Right hindlimb (tissue), 1 donor: ENCODE measurements at regions not wholly inside any gene's neighbourhood (a gene's known extent, or its start where the extent isn't known, plus 50 kb on each side); places are given as distances from the start of the nearest gene placed in this dataset.

Experiments used
- DNase-seq: peaks from one replicate; pipeline ENCODE4 v3.0.0-alpha.2; 2018

- DNase-seq: no peak
Observed at GRCh38 chr2:128622371-128622770, 303.7 kb upstream of the HS6ST1 start.

DNA sequence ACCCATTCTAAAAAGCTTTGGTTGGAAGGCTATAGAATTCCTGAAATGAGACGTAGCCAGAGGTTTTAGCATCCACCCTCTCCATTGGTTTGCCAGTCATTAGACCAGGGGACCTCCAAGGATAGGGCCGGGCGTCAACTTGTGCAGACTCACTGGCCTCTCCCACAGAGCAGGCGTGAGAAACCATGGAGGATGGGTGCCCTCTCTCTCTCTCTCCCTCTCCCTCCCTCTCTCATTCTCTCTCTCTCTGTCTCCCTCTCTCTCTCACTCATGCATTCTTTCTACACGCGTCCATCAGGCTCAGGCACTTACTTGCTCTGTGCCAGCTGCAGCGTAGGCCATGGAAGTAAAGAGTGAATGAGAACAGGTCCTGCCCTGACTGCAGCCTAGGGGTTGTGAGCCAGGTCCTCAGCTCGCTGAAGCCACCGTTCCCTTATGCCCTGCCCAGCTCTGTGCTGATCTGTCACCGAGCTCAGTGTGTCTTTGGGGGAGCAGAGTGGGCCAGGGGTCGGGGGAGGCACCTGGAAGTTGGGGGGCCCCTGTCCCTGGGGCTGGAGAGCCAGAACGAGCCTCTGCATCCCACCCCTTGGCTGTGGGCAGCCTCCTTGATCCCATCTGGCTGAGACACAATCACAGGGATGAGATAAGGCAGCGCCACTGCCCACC is 304.4 kb upstream of the HS6ST1 start:
- DNase-seq: no peak

DNA sequence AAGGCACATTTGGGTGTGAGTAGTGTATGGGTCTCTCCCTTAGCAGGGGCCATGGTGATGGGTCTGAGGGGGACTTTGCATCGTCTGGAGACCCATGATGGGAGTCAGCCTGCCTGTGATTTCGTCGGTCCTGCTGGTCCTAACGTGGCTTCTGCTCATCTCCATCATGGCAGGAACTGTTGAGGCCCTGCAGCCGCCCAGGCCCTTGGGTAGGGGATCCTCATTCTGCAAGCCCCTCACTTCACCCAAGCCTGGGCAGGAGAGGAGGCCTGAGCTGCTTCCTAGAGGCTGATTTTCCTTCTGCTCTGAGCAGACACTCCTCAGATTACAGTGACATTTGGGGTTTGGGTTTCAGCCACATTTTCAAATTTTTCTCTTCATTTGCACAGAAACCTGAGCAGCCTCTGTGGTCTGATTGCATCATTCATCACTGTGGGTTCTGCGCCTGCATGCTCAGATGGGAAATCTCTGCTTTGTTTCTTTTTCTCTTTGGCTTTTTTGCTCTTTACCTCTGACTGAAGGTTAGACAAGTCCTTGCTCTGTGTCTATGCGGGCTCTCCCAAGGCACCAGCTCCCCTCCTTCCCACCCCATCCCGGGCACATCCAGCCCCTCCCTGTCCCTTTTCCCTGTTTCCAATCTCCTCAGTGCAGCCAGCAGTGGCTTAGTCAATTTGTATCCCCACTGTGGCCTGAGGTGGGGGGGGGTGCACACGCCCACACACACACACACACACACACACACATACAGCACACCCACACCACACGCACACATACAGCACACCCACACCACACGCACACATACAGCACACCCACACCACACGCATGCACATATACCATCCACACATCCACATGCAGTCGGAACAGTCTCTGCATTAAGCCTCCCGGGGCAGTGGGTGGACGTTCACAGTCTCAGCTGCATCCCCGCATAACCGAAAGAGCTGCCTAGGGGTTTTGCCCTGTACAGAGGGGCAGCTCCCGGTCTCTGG is 305.4 kb upstream of the HS6ST1 start:
- DNase-seq: peak; percentile 67

GRCh38 chr2:128624956-128625355 is 306.3 kb upstream of the HS6ST1 start:
- DNase-seq: peak; percentile 10

DNA sequence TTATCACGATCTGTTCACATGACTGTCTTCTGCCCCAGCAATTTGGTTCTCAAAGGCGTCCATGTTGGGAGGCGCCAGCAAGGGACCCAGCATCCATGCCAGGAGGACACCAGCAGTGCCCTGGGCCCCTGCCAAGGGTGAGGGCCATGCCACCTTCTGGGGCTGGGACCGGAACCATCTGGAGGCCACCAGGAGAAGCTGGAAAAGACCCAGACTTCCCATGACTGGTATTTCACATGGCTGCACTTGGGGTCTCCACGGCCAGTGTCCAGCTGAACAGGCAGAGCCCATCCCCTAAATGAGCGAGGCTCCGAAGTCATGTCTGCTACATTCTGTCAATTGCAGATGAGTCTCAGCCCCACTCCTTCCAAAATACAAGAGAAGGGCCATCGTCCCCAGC is 306.8 kb upstream of the HS6ST1 start:
- peak; percentile 19 for DNase-seq

- peak; percentile 20 for DNase-seq
Observed at GRCh38 chr2:128625963-128626759, 307.5 kb upstream of the HS6ST1 start.

DNA sequence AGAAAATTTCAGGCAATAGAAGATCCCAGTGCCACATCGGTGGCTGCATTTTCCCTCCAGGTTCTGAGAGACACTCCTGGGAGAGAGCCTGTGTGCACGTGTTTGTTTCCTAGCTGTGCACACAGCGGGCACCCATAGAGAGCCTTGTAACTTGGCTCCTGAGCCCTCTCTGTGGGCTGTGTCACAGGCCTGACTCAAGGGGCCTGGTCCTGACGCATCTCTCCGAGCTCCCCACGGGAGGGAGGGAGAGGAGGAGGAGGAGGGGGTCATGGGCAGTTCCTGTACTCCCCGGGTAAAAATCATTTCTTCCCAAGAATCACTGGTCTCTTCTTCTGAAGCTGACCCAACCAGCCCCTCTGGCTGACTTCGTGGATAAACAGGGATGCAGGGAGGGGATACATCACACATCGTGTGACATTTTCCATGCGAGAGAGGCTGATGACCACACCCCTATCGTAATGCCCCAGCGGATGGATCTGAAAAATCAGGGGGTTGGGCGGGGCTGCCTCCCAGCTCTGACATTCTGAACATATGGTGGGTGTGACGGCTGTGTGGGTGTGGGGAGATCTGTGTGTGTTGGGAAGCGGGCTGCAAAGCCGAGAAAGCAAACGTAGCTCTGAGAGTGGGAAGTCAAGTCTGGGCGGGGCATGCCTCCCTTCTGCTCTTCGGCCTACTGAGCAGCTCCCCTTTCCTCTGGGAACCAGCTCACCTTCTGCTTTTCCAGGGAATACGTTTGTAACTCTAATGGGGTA is 308.3 kb upstream of the HS6ST1 start:
- DNase-seq: peak; percentile 27

GRCh38 chr2:128628206-128628605 is 309.5 kb upstream of the HS6ST1 start:
- peak; percentile 11 for DNase-seq

DNA sequence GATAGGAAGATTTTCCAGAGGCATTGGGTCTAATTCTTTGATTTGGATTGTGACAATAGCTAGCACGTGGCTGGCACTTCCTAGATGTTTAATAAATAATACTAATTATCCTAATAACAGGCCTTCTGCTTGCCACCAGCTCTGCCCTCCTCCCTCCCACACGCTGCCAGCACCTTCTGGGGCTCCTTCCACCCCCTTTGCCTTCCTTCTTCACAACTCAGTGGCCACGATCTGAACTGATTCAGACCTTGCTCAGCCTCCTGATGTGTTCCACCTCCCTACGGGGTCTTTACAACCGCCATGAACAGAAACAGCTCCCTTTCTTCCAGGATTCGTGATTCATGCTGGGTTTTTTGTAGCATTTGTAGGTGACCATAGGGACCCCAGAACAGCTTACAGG is 310.3 kb upstream of the HS6ST1 start:
- peak; percentile 1 for DNase-seq

- DNase-seq: peak; percentile 5
Observed at GRCh38 chr2:128630974-128631697, 312.5 kb upstream of the HS6ST1 start.

- no peak for DNase-seq
Observed at GRCh38 chr2:128631698-128632500, 313.2 kb upstream of the HS6ST1 start.

DNA sequence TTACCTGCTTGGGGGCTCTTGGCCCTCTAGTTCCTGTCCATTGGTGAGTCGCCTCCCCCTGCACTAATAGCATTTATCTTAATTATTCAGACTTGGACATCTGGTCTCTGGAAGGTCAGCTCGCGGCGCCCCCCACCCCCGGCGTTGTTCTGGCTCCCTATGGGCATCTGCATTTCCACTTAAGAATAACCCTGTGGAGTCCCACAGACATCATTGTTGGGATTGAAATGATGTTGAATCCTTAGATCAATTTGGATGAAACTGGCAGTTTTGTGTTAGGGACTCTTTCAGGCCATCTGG is 313.8 kb upstream of the HS6ST1 start:
- DNase-seq: no peak

DNA sequence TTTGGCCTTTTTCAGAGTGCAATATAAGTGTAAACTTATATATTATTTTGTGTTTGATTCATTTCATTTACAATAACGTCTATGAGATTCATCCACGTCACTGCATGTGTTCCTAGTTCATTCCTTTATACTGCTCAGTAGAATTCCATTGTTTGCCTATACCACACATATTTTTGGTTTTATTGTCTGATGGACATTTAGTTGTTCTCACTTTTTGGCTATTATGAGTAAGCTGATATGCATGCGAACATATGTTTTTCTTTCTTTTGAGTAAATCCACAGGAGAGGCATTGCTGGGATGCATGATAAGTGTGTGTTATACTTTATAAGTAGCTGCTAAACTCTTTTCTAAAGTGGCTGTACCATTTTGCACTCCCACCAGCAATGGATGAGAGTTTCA is 314.8 kb upstream of the HS6ST1 start:
- no peak for DNase-seq

- DNase-seq: no peak
Observed at GRCh38 chr2:128635361-128635900, 316.8 kb upstream of the HS6ST1 start.

GRCh38 chr2:128636802-128637147 is 318.1 kb upstream of the HS6ST1 start:
- no peak for DNase-seq

GRCh38 chr2:128637481-128638155 is 318.9 kb upstream of the HS6ST1 start:
- DNase-seq: no peak

- DNase-seq: no peak
Observed at GRCh38 chr2:128638341-128639119, 319.9 kb upstream of the HS6ST1 start.

DNA sequence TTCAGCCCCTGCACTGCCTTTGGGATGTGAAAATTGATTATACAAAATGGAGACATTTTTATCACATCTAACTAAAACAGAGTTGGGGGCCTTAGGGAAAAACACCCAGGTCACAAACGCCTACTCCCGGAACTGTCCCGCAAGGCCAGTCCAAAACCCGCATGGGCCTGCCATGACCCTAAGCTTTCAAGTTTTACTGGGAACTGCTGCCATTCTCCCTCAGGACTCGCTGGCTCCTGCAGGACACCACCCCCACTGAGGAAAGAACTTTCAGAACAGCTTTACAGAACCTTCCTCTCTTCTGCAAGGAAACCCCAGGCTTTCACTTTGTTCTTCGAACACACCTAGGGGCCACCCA is 320.4 kb upstream of the HS6ST1 start:
- no peak for DNase-seq

- no peak for DNase-seq
Observed at GRCh38 chr2:128639693-128640092, 321.0 kb upstream of the HS6ST1 start.
